Smooth muscle cell (in vitro differentiated cells): ENCODE measurements at regions not wholly inside any gene's neighbourhood (a gene's known extent, or its start where the extent isn't known, plus 50 kb on each side); places are given as distances from the start of the nearest gene placed in this dataset.
"Not testable (repeated sequence)": the region's sequence is repeated elsewhere in the genome, so short reads cannot be mapped to it uniquely, and the experiment has no call there.

Source experiments
- DNase-seq: peaks from one replicate; lab custom pipeline; 2025; ENCODE audit not compliant: unreplicated experiment; lab: John Stamatoyannopoulos, UW
- H2AFZ ChIP-seq: fragments of 200-600 bp; sonication (generic); 2 replicates; pipeline ENCODE4 v1.6.0; 2016; ENCODE audit warnings: antibody characterized with exemption, low read depth, mild to moderate bottlenecking
- H3F3A ChIP-seq: fragments of 200-600 bp; sonication (generic); 2 replicates; pipeline ENCODE4 v1.6.0; 2017; ENCODE audit warnings: antibody characterized with exemption, low read depth
- H3K27ac ChIP-seq: fragments of 200-600 bp; sonication (generic); 2 replicates; pipeline ENCODE4 v1.5.1; 2016; ENCODE audit warnings: low read depth, mild to moderate bottlenecking
- H3K27me3 ChIP-seq: fragments of 200-600 bp; sonication (generic); 2 replicates; pipeline ENCODE4 v1.6.1; 2016; ENCODE audit warnings: low read depth, mild to moderate bottlenecking
- H3K36me3 ChIP-seq: fragments of 200-600 bp; sonication (generic); 2 replicates; pipeline ENCODE4 v1.5.1; 2016; ENCODE audit warnings: low read depth
- H3K4me1 ChIP-seq: fragments of 200-600 bp; sonication (generic); 2 replicates; pipeline ENCODE4 v1.5.1; 2016; ENCODE audit warnings: low read depth
- H3K4me2 ChIP-seq: fragments of 200-600 bp; sonication (generic); 2 replicates; pipeline ENCODE4 v1.6.0; 2016; ENCODE audit warnings: mild to moderate bottlenecking
- H3K4me3 ChIP-seq: fragments of 200-600 bp; sonication (generic); 2 replicates; pipeline ENCODE4 v1.5.1; 2016; ENCODE audit warnings: mild to moderate bottlenecking
- H3K79me2 ChIP-seq: fragments of 200-600 bp; sonication (generic); 2 replicates; pipeline ENCODE4 v1.6.0; 2016; ENCODE audit warnings: low read depth, mild to moderate bottlenecking
- H3K9ac ChIP-seq: fragments of 200-600 bp; sonication (generic); 2 replicates; pipeline ENCODE4 v1.6.0; 2016; ENCODE audit warnings: low read depth
- H3K9me3 ChIP-seq: fragments of 200-600 bp; sonication (generic); replicated peaks from 2 replicates; pipeline ENCODE4 v1.5.1; 2016; ENCODE audit warnings: low read depth
- H4K20me1 ChIP-seq: fragments of 200-600 bp; sonication (generic); 2 replicates; pipeline ENCODE4 v1.6.0; 2016; ENCODE audit warnings: low read depth
- CTCF ChIP-seq: fragments of 200-600 bp; sonication (generic); IDR thresholded peaks from 2 replicates; pipeline ENCODE4 v1.5.1; 2017; ENCODE audit warnings: borderline replicate concordance, mild to moderate bottlenecking, antibody characterized with exemption; ENCODE audit not compliant: insufficient read depth, poor library complexity, severe bottlenecking
- WGBS: methylation state at CpG from one replicate; pipeline ENCODE4 v1.1.7; 2016; ENCODE audit warnings: low lambda C conversion rate; 5-methylcytosine and 5-hydroxymethylcytosine counted together

GRCh38 chr14:26655128-26655527 lies 57.3 kb upstream of the NOVA1 start:
- no peak overlapping the region for H3K4me2 ChIP-seq
- H3K4me3 ChIP-seq: no peak overlapping the region
- no peak for DNase-seq
- WGBS: 90% methylated on average over 5 of the region's 5 CpGs
- no peaks in the 10 kb centered on the region for H3K27me3 ChIP-seq
- no peak overlapping the region for H2AFZ ChIP-seq
- no peak overlapping the region for H3K27ac ChIP-seq
- H3K9me3 ChIP-seq: no peaks in the 10 kb centered on the region
- no peaks in the 10 kb centered on the region for H3K4me1 ChIP-seq
- H3K9ac ChIP-seq: no peak overlapping the region
- H4K20me1 ChIP-seq: no peaks in the 10 kb centered on the region
- no peaks in the 10 kb centered on the region for H3F3A ChIP-seq
- TF ChIP-seq CTCF: no peak
- no peaks in the 10 kb centered on the region for H3K36me3 ChIP-seq
- H3K79me2 ChIP-seq: no peaks in the 10 kb centered on the region

GRCh38 chr14:26663506-26663905 lies 65.7 kb upstream of the NOVA1 start:
- Histone ChIP-seq H3K27me3 (no peaks in the 10 kb centered on the region), H3K9me3 (no peaks in the 10 kb centered on the region), H3K9ac (no peak overlapping the region), H3K4me3 (no peak overlapping the region), H2AFZ (no peak overlapping the region), H3K36me3 (no peaks in the 10 kb centered on the region), H3K4me2 (no peak overlapping the region), H3F3A (no peaks in the 10 kb centered on the region), H4K20me1 (no peaks in the 10 kb centered on the region), H3K27ac (no peak overlapping the region), H3K4me1 (no peaks in the 10 kb centered on the region), H3K79me2 (no peaks in the 10 kb centered on the region)
- DNase-seq: no peak
- 82% methylated on average over 1 of the region's 1 CpG for WGBS
- TF ChIP-seq CTCF: no peak

- H3K4me3 ChIP-seq: peak overlapping the region; percentile 40
These were observed 81.0 kb upstream of the NOVA1 start for GRCh38 chr14:26678732-26679420.

GRCh38 chr14:26685401-26685800 lies 87.6 kb upstream of the NOVA1 start:
- H3K79me2 ChIP-seq: no peaks in the 10 kb centered on the region
- no peaks in the 10 kb centered on the region for H3K36me3 ChIP-seq
- H3K4me3 ChIP-seq: no peak overlapping the region
- no peak for DNase-seq
- H2AFZ ChIP-seq: no peak overlapping the region
- no peaks in the 10 kb centered on the region for H3K27me3 ChIP-seq
- H3K9ac ChIP-seq: no peak overlapping the region
- WGBS: 96% methylated on average over 1 of the region's 1 CpG
- no peaks in the 10 kb centered on the region for H3K4me1 ChIP-seq
- H3K27ac ChIP-seq: no peak overlapping the region
- H3K9me3 ChIP-seq: no peaks in the 10 kb centered on the region
- no peak for TF ChIP-seq CTCF
- H3K4me2 ChIP-seq: no peak overlapping the region
- no peaks in the 10 kb centered on the region for H3F3A ChIP-seq
- no peaks in the 10 kb centered on the region for H4K20me1 ChIP-seq

More at GRCh38 chr14:26678732-26679420, 81.0 kb upstream of the NOVA1 start:
- Histone ChIP-seq H3K4me2 (peak overlapping the region; percentile 45), H2AFZ (peak overlapping the region; percentile 75)
- H3K9ac ChIP-seq, DNase-seq, H3F3A ChIP-seq, H3K79me2 ChIP-seq, H3K27ac ChIP-seq, H4K20me1 ChIP-seq, H3K27me3 ChIP-seq, H3K4me1 ChIP-seq, H3K9me3 ChIP-seq, H3K36me3 ChIP-seq: not testable (repeated sequence)
- 58% methylated on average over 29 of the region's 31 CpGs for WGBS
